Retinal pigment epithelial cell (primary cell): ENCODE measurements at regions not wholly inside any gene's neighbourhood (a gene's known extent, or its start where the extent isn't known, plus 50 kb on each side); places are given as distances from the start of the nearest gene placed in this dataset.
"Not testable (repeated sequence)": the region's sequence is repeated elsewhere in the genome, so short reads cannot be mapped to it uniquely, and the experiment has no call there.

ENCODE experiments used
- DNase-seq: peaks from one replicate; pipeline ENCODE4 v3.0.0-alpha.2; 2010; ENCODE audit warnings: low read depth
- H3K4me3 ChIP-seq: 2 replicates; pipeline ENCODE4 v1.5.1; 2011; ENCODE audit warnings: mild to moderate bottlenecking, low read length, control low read depth, moderate library complexity
- TF ChIP-seq, protein P1 (sequence below): conservative IDR thresholded peaks from 2 replicates; pipeline ENCODE4 v1.5.1; 2011; ENCODE audit warnings: low read depth, low read length, control low read depth, inconsistent platforms

GRCh38 chr6:50959081-50959641 is 140.5 kb downstream of the TFAP2B start:
- H3K4me3 ChIP-seq: no peak overlapping the region
- DNase-seq: no peak
- TF ChIP-seq, protein P1, sequence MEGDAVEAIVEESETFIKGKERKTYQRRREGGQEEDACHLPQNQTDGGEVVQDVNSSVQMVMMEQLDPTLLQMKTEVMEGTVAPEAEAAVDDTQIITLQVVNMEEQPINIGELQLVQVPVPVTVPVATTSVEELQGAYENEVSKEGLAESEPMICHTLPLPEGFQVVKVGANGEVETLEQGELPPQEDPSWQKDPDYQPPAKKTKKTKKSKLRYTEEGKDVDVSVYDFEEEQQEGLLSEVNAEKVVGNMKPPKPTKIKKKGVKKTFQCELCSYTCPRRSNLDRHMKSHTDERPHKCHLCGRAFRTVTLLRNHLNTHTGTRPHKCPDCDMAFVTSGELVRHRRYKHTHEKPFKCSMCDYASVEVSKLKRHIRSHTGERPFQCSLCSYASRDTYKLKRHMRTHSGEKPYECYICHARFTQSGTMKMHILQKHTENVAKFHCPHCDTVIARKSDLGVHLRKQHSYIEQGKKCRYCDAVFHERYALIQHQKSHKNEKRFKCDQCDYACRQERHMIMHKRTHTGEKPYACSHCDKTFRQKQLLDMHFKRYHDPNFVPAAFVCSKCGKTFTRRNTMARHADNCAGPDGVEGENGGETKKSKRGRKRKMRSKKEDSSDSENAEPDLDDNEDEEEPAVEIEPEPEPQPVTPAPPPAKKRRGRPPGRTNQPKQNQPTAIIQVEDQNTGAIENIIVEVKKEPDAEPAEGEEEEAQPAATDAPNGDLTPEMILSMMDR: no peak

- TF ChIP-seq, protein P1: no peak
- no peak for DNase-seq
- H3K4me3 ChIP-seq: no peak overlapping the region
Observed at GRCh38 chr6:50961611-50962010, 142.9 kb downstream of the TFAP2B start.

GRCh38 chr6:50962213-50962759 is 143.6 kb downstream of the TFAP2B start:
- TF ChIP-seq, protein P1: no peak
- no peak overlapping the region for H3K4me3 ChIP-seq
- DNase-seq: no peak

DNA sequence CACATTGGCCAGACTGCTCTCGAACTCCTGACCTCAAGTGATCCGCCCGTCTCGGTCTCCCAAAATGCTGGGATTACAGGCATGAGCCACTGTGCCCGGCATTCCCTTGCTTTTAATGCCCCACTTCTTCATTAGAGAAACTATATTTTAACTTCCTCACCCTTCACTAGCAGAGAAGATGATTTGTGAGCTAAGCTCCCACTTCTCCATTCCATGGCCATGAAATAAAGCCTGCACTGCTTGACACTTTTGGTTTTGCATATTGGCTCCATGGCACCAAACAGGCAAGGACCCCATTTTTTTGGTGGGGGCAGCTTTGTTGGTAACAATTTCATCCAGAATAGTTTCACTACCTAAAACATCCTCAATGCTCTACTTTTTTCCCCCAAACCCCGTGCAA is 145.3 kb downstream of the TFAP2B start:
- TF ChIP-seq, protein P1: no peak
- no peak overlapping the region for H3K4me3 ChIP-seq
- no peak for DNase-seq

- TF ChIP-seq, protein P1: no peak
- no peak overlapping the region for H3K4me3 ChIP-seq
- DNase-seq: no peak
Observed at GRCh38 chr6:50965495-50965894, 146.8 kb downstream of the TFAP2B start.

DNA sequence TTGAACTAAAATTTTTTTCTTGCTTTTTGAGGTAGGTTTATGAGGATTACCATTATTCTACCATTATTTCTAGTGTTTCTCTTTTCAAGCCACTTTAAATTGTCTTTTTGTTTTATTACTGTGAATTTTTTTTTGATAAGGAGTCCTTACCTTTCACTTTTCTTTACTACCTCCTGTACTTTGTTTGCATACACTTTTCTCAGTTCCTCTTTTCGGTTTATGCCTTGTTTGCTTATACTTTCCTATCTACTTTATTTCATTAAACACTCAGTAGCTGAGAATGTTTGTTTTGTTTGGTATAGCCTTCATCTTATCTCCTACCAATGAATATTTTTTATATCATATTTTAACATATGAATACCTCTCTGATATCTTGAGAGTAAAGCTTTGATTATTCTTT is 147.9 kb downstream of the TFAP2B start:
- H3K4me3 ChIP-seq: no peak overlapping the region
- no peak for DNase-seq
- TF ChIP-seq, protein P1: no peak

DNA sequence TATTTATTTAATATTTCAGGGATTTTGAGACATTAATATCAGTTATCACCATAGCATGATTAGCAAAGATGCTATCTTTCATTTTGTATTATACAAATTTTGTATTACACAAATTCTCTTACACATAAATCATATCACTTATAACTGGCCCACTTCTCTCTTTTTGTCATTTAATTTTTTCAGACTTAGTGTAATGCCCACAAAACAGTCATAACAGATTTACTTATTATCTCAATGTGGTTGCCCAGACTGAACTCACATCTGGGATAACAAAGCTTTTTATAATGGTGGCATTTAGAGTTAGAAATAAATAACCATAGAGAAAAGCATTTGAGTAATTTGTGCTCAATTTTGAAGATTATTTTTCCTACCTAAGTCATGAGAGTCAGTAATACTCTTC is 148.3 kb downstream of the TFAP2B start:
- no peak overlapping the region for H3K4me3 ChIP-seq
- no peak for DNase-seq
- TF ChIP-seq, protein P1: no peak

DNA sequence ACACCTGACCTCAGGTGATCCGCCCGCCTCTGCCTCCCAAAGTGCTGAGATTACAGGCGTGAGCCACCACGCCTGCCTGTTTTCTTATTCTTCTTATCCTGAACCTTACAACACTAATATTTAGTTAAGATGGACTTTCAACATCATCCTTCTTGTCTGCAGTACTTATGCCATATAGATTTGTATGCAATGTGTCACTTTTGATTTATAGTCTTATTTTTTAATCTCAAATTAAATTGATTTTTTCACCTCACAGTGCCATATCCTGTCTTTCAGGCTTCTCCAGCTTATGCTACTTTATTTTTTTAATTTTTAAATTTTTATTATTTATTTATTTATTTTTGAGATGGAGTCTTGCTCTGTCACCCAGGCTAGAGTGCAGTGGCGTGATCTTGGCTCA is 149.6 kb downstream of the TFAP2B start:
- DNase-seq, H3K4me3 ChIP-seq: not testable (repeated sequence)
